ENCODE measurements at regions not wholly inside any gene's neighbourhood (a gene's known extent, or its start where the extent isn't known, plus 50 kb on each side); places are given as distances from the start of the nearest gene placed in this dataset.

GRCh38 chr4:26137288-26137687 lies 183.5 kb upstream of the RBPJ start:
- H3K4me2 ChIP-seq (replicated peaks; ENCODE audit: extremely low read depth, low read length, poor library complexity, severe bottlenecking): no peak overlapping the region
- 93% methylated on average over 4 of the region's 5 CpGs for WGBS (ENCODE audit: insufficient coverage)
- peaks cover 0 to 6% (median 1%) of the 10 kb centered on the region in 7 donors for H3K9me3 Mint-ChIP-seq
- H3K27ac ChIP-seq (ENCODE audit: low read depth in 1 of 2, low read length in 2 of 2): no peak overlapping the region
- TF ChIP-seq CTCF (IDR thresholded peaks at IDR 0.05): no peak
- no peak for DNase-seq
- H3K4me1 ChIP-seq (ENCODE audit: control insufficient read depth in 1 of 2, insufficient read depth in 2 of 2, low read length in 2 of 2): peaks cover 15 to 16% of the 10 kb centered on the region in 2 donors
- peaks cover 0 to 2% of the 10 kb centered on the region in 2 donors for H3K36me3 Mint-ChIP-seq
- H3K4me1 Mint-ChIP-seq: peaks cover 17% of the 10 kb centered on the region
- no peaks in the 10 kb centered on the region for H4K20me1 ChIP-seq (ENCODE audit: insufficient read depth, low read length)
- no peak overlapping the region for H3K4me3 Mint-ChIP-seq
- H3K9me3 ChIP-seq (replicated peaks in 1 of 2; ENCODE audit: control insufficient read depth in 1 of 2, insufficient read depth in 1 of 2, low read length in 2 of 2): no peaks in the 10 kb centered on the region
- H2AFZ ChIP-seq (ENCODE audit: insufficient read depth, low read depth, low read length, poor library complexity, severe bottlenecking): no peak overlapping the region
- no peaks in the 10 kb centered on the region for H3K36me3 ChIP-seq (replicated peaks in 1 of 2; ENCODE audit: control insufficient read depth in 1 of 2, insufficient read depth in 2 of 2, low read length in 2 of 2)
- H3K27me3 Mint-ChIP-seq (ENCODE audit: low read depth in 3 of 3): peaks cover 0 to 12% (median 2%) of the 10 kb centered on the region in 3 donors
- no peak overlapping the region for H3K27ac Mint-ChIP-seq
- no peak overlapping the region for H3K4me3 ChIP-seq (replicated peaks in 1 of 3; ENCODE audit: low read depth in 2 of 3, low read length in 3 of 3)
- H3K9ac ChIP-seq (ENCODE audit: insufficient read depth, low read length, poor library complexity, severe bottlenecking): no peak overlapping the region
- H3K79me2 ChIP-seq (ENCODE audit: insufficient read depth, low read length): no peaks in the 10 kb centered on the region
- intact Hi-C loops (cut with micrococcal nuclease): no loop called here
- H3K27me3 ChIP-seq (ENCODE audit: control insufficient read depth in 2 of 2, insufficient read depth in 2 of 2, low read length in 2 of 2): no peaks in the 10 kb centered on the region

GRCh38 chr4:26139310-26139924 lies 181.4 kb upstream of the RBPJ start:
- no peak overlapping the region for H3K9ac ChIP-seq (ENCODE audit: insufficient read depth, low read length, poor library complexity, severe bottlenecking)
- DNase-seq: no peak
- H2AFZ ChIP-seq (ENCODE audit: insufficient read depth, low read depth, low read length, poor library complexity, severe bottlenecking): no peak overlapping the region
- no peak overlapping the region for H3K27ac ChIP-seq (ENCODE audit: low read depth in 1 of 2, low read length in 2 of 2)
- H3K27me3 ChIP-seq (ENCODE audit: control insufficient read depth in 2 of 2, insufficient read depth in 2 of 2, low read length in 2 of 2): no peaks in the 10 kb centered on the region
- H3K4me2 ChIP-seq (replicated peaks; ENCODE audit: extremely low read depth, low read length, poor library complexity, severe bottlenecking): no peak overlapping the region
- Mint-ChIP-seq H3K27ac (no peak overlapping the region), H3K4me1 (peaks cover 23% of the 10 kb centered on the region), H3K27me3 (ENCODE audit: low read depth in 3 of 3) (peaks cover 0 to 10% (median 2%) of the 10 kb centered on the region in 3 donors), H3K9me3 (peaks cover 0 to 2% (median under 1%) of the 10 kb centered on the region in 7 donors), H3K4me3 (no peak overlapping the region), H3K36me3 (peaks cover 2 to 5% of the 10 kb centered on the region in 2 donors)
- no peak overlapping the region for H3K4me3 ChIP-seq (replicated peaks in 1 of 3; ENCODE audit: low read depth in 2 of 3, low read length in 3 of 3)
- no peaks in the 10 kb centered on the region for H4K20me1 ChIP-seq (ENCODE audit: insufficient read depth, low read length)
- no peak for TF ChIP-seq CTCF (IDR thresholded peaks at IDR 0.05)
- H3K79me2 ChIP-seq (ENCODE audit: insufficient read depth, low read length): no peaks in the 10 kb centered on the region
- H3K9me3 ChIP-seq (replicated peaks in 1 of 2; ENCODE audit: control insufficient read depth in 1 of 2, insufficient read depth in 1 of 2, low read length in 2 of 2): no peaks in the 10 kb centered on the region
- WGBS (ENCODE audit: insufficient coverage): 94% methylated on average over 3 of the region's 4 CpGs
- intact Hi-C loops (cut with micrococcal nuclease): no loop called here
- H3K4me1 ChIP-seq (ENCODE audit: control insufficient read depth in 1 of 2, insufficient read depth in 2 of 2, low read length in 2 of 2): peaks cover 17 to 22% of the 10 kb centered on the region in 2 donors
- no peaks in the 10 kb centered on the region for H3K36me3 ChIP-seq (replicated peaks in 1 of 2; ENCODE audit: control insufficient read depth in 1 of 2, insufficient read depth in 2 of 2, low read length in 2 of 2)

Measured in CD14-positive monocyte (primary cell).